ENCODE measurements at regions not wholly inside any gene's neighbourhood (a gene's known extent, or its start where the extent isn't known, plus 50 kb on each side); places are given as distances from the start of the nearest gene placed in this dataset.

DNA sequence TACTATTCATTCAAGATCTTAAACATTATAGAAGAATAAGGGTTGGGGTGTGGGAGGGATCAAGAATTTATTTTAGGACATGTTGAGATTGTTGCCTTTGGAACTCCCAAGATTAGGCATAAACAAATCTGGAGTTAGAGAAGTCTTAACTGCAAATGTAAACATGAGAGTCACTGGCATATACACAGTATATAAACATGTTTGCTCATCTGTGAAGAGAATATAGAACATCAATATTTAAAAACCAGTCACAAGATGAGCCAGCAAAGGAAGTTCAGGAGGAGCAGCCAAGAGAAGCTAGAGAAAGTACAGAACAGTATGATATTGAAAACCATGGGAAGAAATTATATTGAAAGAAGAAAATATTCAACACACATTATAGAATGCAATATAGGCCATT lies 638.6 kb upstream of the SLC39A10 start:
- no peak for DNase-seq (ENCODE audit: low read depth)
- no peak for TF ChIP-seq CTCF (conservative IDR thresholded peaks at IDR 0.05; ENCODE audit: low read length)
- no peak overlapping the region for H3K4me3 ChIP-seq (ENCODE audit: low read length)

DNA sequence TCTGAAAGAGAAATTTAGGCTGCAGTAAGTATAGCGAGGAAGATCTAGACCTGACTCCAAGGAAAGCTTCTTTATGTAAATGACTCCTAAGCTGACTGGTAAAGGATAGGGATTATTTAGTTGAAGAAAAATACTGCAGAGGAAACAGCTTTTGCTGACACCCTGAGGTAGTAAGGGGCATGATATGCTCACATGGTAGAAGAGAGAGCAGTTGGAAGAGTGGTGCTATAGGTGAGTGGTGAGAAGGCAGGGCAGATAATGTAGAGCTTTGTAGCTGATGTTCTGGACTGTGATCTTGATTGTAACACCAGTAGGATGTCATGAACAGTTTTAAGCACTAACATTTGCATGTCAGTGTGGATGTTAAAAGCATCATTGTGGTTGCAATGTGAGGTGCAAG lies 639.1 kb upstream of the SLC39A10 start:
- TF ChIP-seq CTCF (conservative IDR thresholded peaks at IDR 0.05; ENCODE audit: low read length), result no peak
- DNase-seq (ENCODE audit: low read depth), result no peak

GRCh38 chr2:195016841-195017240 lies 640.2 kb upstream of the SLC39A10 start:
- no peak for DNase-seq (ENCODE audit: low read depth)
- no peak for TF ChIP-seq CTCF (conservative IDR thresholded peaks at IDR 0.05; ENCODE audit: low read length)
- H3K4me3 ChIP-seq (ENCODE audit: low read length), result no peak overlapping the region

More for the DNA sequence above, 639.1 kb upstream of the SLC39A10 start:
- no peak overlapping the region for H3K4me3 ChIP-seq (ENCODE audit: low read length)

DNA sequence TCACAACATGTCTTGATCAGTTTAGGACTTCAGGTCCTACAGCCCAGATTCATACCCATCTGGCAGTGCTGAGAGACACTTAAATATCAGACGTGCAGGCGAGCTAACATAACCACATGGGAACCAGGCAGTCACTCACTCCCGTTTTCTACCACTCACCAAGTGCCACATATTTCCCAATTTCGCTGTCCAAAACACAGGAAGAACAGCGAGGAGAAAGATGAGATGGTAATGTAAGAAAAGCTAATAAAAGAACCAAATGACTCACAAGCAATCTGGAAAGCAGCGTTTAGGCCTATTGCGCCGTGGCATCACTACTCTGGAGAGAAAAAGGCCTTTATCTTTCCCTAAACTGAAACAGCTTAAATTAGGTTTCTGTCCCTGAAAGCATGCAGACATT lies 647.8 kb upstream of the SLC39A10 start:
- TF ChIP-seq CTCF (conservative IDR thresholded peaks at IDR 0.05; ENCODE audit: low read length), result no peak
- H3K4me3 ChIP-seq (ENCODE audit: low read length), result no peak overlapping the region
- DNase-seq (ENCODE audit: low read depth), result peak; percentile 13

GRCh38 chr2:195006856-195007255 lies 650.2 kb upstream of the SLC39A10 start:
- no peak overlapping the region for H3K4me3 ChIP-seq (ENCODE audit: low read length)
- DNase-seq (ENCODE audit: low read depth), result no peak
- TF ChIP-seq CTCF (conservative IDR thresholded peaks at IDR 0.05; ENCODE audit: low read length), result no peak

- no peak for TF ChIP-seq CTCF (conservative IDR thresholded peaks at IDR 0.05; ENCODE audit: low read length)
- no peak overlapping the region for H3K4me3 ChIP-seq (ENCODE audit: low read length)
- DNase-seq (ENCODE audit: low read depth), result no peak
Measured at GRCh38 chr2:195003881-195004471, 653.0 kb upstream of the SLC39A10 start.

- H3K4me3 ChIP-seq (ENCODE audit: low read length), result no peak overlapping the region
- no peak for TF ChIP-seq CTCF (conservative IDR thresholded peaks at IDR 0.05; ENCODE audit: low read length)
- DNase-seq (ENCODE audit: low read depth), result no peak
Measured at GRCh38 chr2:195001924-195002323, 655.1 kb upstream of the SLC39A10 start.
